ENCODE measurements at regions not wholly inside any gene's neighbourhood (a gene's known extent, or its start where the extent isn't known, plus 50 kb on each side); places are given as distances from the start of the nearest gene placed in this dataset.

- no peak for TF ChIP-seq CTCF (IDR thresholded peaks at IDR 0.05)
- TF ChIP-seq ZFX (IDR thresholded peaks at IDR 0.05; ENCODE audit: borderline replicate concordance), result no peak
Observed at GRCh38 chr1:87940421-87940820, 611.7 kb downstream of the LMO4 start.
